K562 (cell line): ENCODE measurements at regions not wholly inside any gene's neighbourhood (a gene's known extent, or its start where the extent isn't known, plus 50 kb on each side); places are given as distances from the start of the nearest gene placed in this dataset.

Experiments
- ATF3 ChIP-seq, 2 experiments: fragments of 450-650 bp in 1 of 2; sonication (generic) in 1 of 2; formaldehyde crosslinking in 1 of 2; IDR thresholded peaks in 1 of 2; conservative IDR thresholded peaks in 1 of 2; 2 replicates each; pipeline versions ENCODE4 v1.6.1 to v1.8.1; 2016 to 2023; ENCODE audit warnings: mild to moderate bottlenecking in 2 of 2, moderate library complexity in 2 of 2, inconsistent platforms in 1 of 2, missing genetic modification reagents in 1 of 2
- CBFA2T3 ChIP-seq: fragments of 450-650 bp; IDR thresholded peaks from 2 replicates; pipeline ENCODE4 v1.6.1; 2017
- ESRRB ChIP-seq: fragments of 250-450 bp; sonication (Bioruptor Pico); IDR thresholded peaks from 2 replicates; pipeline ENCODE4 v1.5.0; 2020; ENCODE audit warnings: mild to moderate bottlenecking, moderate library complexity, borderline replicate concordance
- FOXA3 ChIP-seq, 2 experiments: fragments of 450-650 bp in 1 of 2; sonication (generic) in 1 of 2; formaldehyde crosslinking; IDR thresholded peaks in 1 of 2; conservative IDR thresholded peaks in 1 of 2; 2 replicates each; pipeline versions ENCODE4 v1.4.0 to v1.8.0; 2020 to 2022; ENCODE audit warnings: mild to moderate bottlenecking in 2 of 2, missing genetic modification reagents in 1 of 2
- MAX ChIP-seq: sonication (generic); formaldehyde crosslinking; IDR thresholded peaks from 2 replicates; pipeline ENCODE4 v1.9.0; 2022; ENCODE audit warnings: mild to moderate bottlenecking, missing genetic modification reagents
- NUFIP1 ChIP-seq: fragments of 450-650 bp; IDR thresholded peaks from 2 replicates; pipeline ENCODE4 v1.6.1; 2018; ENCODE audit not compliant: partially characterized antibody
- RBFOX2 ChIP-seq: fragments of 200-400 bp; formaldehyde crosslinking; IDR thresholded peaks from 2 replicates; pipeline ENCODE4 v1.6.1; 2017; ENCODE audit warnings: low read depth, mild to moderate bottlenecking, low read length, moderate library complexity
- SMARCC2 ChIP-seq: fragments of 450-650 bp; IDR thresholded peaks from 2 replicates; pipeline ENCODE4 v1.6.1; 2017; ENCODE audit warnings: antibody characterized with exemption, moderate library complexity, mild to moderate bottlenecking, low read depth
- ZBTB7A ChIP-seq: IDR thresholded peaks from 2 replicates; pipeline ENCODE4 v1.6.1; 2011; ENCODE audit warnings: low read depth, mild to moderate bottlenecking, low read length, moderate library complexity, borderline replicate concordance; ENCODE audit not compliant: control insufficient read depth
- ZNF444 ChIP-seq: fragments of 250-450 bp; sonication (Bioruptor Pico); IDR thresholded peaks from 2 replicates; pipeline ENCODE4 v1.4.0; 2020; ENCODE audit warnings: mild to moderate bottlenecking, moderate library complexity
- ZNF586 ChIP-seq: fragments of 450-650 bp; formaldehyde crosslinking; conservative IDR thresholded peaks from 2 replicates; pipeline ENCODE4 v1.4.0; 2020; ENCODE audit warnings: mild to moderate bottlenecking, moderate library complexity
- ZNF609 ChIP-seq: sonication (generic); formaldehyde crosslinking; IDR thresholded peaks from 2 replicates; pipeline ENCODE4 v1.8.1; 2023; ENCODE audit warnings: missing genetic modification reagents, mild to moderate bottlenecking, borderline replicate concordance
- ZNF766 ChIP-seq: fragments of 200-800 bp; sonication (Bioruptor generic); conservative IDR thresholded peaks from 2 replicates; pipeline ENCODE4 v1.6.1; 2016; ENCODE audit warnings: missing genetic modification characterization, missing compliant biosample characterization
- ZNF830 ChIP-seq: fragments of 250-450 bp; sonication (Bioruptor Pico); IDR thresholded peaks from 2 replicates; pipeline ENCODE4 v1.5.0; 2021; ENCODE audit warnings: mild to moderate bottlenecking
- TF ChIP-seq, protein P1 (sequence below), 2 experiments: fragments of 150-350 bp in 1 of 2; IDR thresholded peaks; 2 replicates each; pipeline ENCODE4 v1.6.1; 2012 to 2016; ENCODE audit warnings: low read depth in 2 of 2, low read length in 2 of 2, mild to moderate bottlenecking in 1 of 2, moderate library complexity in 1 of 2
- TF ChIP-seq, protein P2 (sequence below): fragments of 250-450 bp; sonication (Bioruptor Pico); IDR thresholded peaks from 2 replicates; pipeline ENCODE4 v1.4.0; 2020

- TF ChIP-seq ATF3 (IDR thresholded peaks at IDR 0.05) (no peak), ATF3 (CRISPR knock-in tag; conservative IDR thresholded peaks at IDR 0.05) (no peak), RBFOX2 (no peak), FOXA3 (CRISPR knock-in tag; conservative IDR thresholded peaks at IDR 0.05 in 1 of 2, IDR thresholded peaks at IDR 0.05 in 1 of 2) (peak; percentile 92 to 99), ZNF609 (CRISPR knock-in tag) (0 out of 2 replicates have a peak, but pooled peaks have one; percentile 81), ZNF766 (CRISPR knock-in tag) (peak; percentile 48; the same call in 1 of the 2 replicates), SMARCC2 (peak; percentile 61; the same call in 1 of the 2 replicates), NUFIP1 (no peak), ESRRB (no peak), ZNF830 (CRISPR knock-in tag) (no peak), ZNF586 (CRISPR knock-in tag) (no peak), CBFA2T3 (peak; percentile 97), ZNF444 (CRISPR knock-in tag) (no peak), ZBTB7A (peak; percentile 64; the same call in 1 of the 2 replicates), MAX (CRISPR knock-in tag) (no peak)
- TF ChIP-seq, protein P1, sequence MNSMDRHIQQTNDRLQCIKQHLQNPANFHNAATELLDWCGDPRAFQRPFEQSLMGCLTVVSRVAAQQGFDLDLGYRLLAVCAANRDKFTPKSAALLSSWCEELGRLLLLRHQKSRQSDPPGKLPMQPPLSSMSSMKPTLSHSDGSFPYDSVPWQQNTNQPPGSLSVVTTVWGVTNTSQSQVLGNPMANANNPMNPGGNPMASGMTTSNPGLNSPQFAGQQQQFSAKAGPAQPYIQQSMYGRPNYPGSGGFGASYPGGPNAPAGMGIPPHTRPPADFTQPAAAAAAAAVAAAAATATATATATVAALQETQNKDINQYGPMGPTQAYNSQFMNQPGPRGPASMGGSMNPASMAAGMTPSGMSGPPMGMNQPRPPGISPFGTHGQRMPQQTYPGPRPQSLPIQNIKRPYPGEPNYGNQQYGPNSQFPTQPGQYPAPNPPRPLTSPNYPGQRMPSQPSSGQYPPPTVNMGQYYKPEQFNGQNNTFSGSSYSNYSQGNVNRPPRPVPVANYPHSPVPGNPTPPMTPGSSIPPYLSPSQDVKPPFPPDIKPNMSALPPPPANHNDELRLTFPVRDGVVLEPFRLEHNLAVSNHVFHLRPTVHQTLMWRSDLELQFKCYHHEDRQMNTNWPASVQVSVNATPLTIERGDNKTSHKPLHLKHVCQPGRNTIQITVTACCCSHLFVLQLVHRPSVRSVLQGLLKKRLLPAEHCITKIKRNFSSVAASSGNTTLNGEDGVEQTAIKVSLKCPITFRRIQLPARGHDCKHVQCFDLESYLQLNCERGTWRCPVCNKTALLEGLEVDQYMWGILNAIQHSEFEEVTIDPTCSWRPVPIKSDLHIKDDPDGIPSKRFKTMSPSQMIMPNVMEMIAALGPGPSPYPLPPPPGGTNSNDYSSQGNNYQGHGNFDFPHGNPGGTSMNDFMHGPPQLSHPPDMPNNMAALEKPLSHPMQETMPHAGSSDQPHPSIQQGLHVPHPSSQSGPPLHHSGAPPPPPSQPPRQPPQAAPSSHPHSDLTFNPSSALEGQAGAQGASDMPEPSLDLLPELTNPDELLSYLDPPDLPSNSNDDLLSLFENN (IDR thresholded peaks at IDR 0.05; ENCODE audit: low read depth in 2 of 2, low read length in 2 of 2), result peak in 1 of 2 experiments; percentile 72; a peak in 2 of 4 replicates
- TF ChIP-seq, protein P2, sequence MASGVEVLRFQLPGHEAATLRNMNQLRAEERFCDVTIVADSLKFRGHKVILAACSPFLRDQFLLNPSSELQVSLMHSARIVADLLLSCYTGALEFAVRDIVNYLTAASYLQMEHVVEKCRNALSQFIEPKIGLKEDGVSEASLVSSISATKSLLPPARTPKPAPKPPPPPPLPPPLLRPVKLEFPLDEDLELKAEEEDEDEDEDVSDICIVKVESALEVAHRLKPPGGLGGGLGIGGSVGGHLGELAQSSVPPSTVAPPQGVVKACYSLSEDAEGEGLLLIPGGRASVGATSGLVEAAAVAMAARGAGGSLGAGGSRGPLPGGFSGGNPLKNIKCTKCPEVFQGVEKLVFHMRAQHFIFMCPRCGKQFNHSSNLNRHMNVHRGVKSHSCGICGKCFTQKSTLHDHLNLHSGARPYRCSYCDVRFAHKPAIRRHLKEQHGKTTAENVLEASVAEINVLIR (CRISPR knock-in tag), result peak; percentile 30; the same call in 1 of the 2 replicates
Measured at GRCh38 chr1:229148041-229148671, 122.8 kb upstream of the RAB4A start (continued).
